HG02798 (cell line): ENCODE measurements at regions not wholly inside any gene's neighbourhood (a gene's known extent, or its start where the extent isn't known, plus 50 kb on each side); places are given as distances from the start of the nearest gene placed in this dataset.
A peak's percentile ranks its signal among the peaks of the same experiment; 100 is the strongest.
"Not testable (repeated sequence)": the region's sequence is repeated elsewhere in the genome, so short reads cannot be mapped to it uniquely, and the experiment has no call there.

Experiments used
- ATAC-seq: cut with Tn5 transposase; IDR thresholded peaks from one replicate; pipeline ENCODE4 v1.9.1; 2021; ENCODE audit warnings: mild to moderate bottlenecking; ENCODE audit not compliant: unreplicated experiment, poor library complexity

GRCh38 chr1:79912813-79913212 is 906.3 kb upstream of the ADGRL4 start:
- no peak for ATAC-seq

GRCh38 chr1:79903321-79903720 is 896.8 kb upstream of the ADGRL4 start:
- no peak for ATAC-seq

DNA sequence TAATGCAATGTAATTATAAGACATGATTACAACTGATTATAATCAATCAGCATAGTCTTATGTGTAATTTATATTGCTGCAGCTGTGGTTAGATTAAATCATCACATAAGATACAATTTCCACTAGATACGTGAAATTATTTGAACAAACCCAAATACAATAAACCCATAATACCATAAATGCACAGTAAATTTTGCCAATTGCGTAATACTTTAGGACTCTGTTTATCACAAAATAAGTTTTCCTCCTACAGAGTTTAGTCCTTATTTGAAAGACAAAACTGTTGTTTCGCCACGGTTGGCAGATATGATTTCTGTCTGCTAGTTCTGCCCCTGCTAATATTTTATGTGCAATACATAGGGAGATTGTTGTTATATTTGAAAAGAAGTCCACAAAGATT is 895.9 kb upstream of the ADGRL4 start:
- no peak for ATAC-seq

DNA sequence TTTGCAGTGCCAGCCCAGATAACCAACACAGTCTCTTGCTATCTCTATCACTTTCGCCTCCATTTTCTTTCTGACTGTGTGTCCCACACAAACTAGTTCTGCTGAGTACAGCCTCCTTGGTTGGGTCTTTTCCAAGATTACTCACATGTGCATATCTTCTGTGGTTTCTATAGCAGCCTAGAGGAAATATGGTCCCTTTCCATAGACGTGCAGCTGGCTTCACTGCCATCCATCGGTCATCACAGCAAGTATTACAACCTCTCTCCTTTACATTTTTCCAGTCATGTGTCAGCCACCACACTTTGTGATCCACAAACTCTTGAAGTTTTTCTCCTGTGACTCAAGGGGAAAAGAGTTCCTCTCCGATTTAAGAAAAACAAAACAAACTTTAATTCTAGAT is 893.4 kb upstream of the ADGRL4 start:
- ATAC-seq = no peak

GRCh38 chr1:79896140-79896539 is 889.6 kb upstream of the ADGRL4 start:
- no peak for ATAC-seq

- ATAC-seq = no peak
Measured at GRCh38 chr1:79895573-79895972, 889.0 kb upstream of the ADGRL4 start.

GRCh38 chr1:79894129-79894528 is 887.6 kb upstream of the ADGRL4 start:
- ATAC-seq = not testable (repeated sequence)

- ATAC-seq = no peak
Measured at GRCh38 chr1:79887059-79887458, 880.5 kb upstream of the ADGRL4 start.

DNA sequence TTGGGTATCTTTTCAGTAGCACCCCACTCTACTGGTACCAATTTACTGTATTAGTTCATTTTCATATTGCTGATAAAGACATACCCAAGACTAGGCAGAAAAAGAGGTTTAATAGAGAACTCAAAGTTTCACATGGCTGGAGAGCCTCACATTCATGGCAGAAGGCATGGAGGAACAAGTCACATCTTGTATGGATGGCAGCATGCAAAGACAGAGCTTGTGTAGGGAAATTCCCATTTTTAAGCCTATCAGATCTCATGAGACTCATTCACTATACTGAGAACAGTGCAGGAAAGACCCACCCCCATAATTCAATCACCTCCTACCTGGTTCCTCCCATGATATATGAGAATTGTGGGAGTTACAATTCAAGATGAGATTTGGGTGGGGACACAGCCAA is 878.6 kb upstream of the ADGRL4 start:
- ATAC-seq = no peak

DNA sequence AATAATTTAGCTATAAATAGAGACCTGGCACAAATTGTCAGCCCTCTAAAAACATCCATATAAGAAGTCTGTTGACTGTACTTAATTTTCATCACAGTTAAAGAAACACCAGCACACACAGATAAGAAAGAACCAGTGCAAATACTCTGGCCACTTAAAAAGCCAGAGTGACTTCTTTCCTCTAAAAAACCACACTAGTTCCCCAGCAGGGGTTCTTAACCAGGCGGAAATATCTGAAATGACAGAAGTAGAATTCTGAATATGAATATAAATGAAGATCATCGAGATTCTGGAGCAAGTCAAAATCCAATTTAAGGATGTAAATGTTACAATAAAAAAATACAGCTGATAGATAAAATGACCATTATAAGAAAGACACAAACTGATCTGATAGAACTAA is 870.6 kb upstream of the ADGRL4 start:
- ATAC-seq = no peak

- no peak for ATAC-seq
Measured at GRCh38 chr1:79875187-79875586, 868.7 kb upstream of the ADGRL4 start.

DNA sequence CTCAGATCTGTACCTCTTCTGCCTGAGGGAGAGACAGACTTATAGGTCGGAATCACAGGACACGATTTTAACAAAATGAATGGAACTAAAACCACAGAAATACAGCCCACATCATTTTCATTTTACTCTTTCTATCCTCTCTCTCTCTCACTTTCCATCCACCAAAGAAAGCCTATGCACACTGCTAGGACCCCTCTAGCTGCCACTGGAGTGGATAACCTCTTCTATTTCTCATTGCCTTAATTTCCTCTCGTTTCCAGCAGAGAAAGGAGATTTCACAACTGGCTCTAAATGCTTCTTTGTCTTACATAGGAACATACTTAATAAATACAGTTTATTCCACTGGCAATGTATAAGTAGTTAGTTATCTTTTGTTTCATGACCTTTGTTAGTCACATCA is 867.8 kb upstream of the ADGRL4 start:
- ATAC-seq = no peak

GRCh38 chr1:79859212-79859948 is 852.9 kb upstream of the ADGRL4 start:
- ATAC-seq = no peak

- ATAC-seq = peak; percentile 56
Measured at GRCh38 chr1:79852004-79852403, 845.5 kb upstream of the ADGRL4 start.

- ATAC-seq = no peak
Measured at GRCh38 chr1:79849388-79849787, 842.9 kb upstream of the ADGRL4 start.

DNA sequence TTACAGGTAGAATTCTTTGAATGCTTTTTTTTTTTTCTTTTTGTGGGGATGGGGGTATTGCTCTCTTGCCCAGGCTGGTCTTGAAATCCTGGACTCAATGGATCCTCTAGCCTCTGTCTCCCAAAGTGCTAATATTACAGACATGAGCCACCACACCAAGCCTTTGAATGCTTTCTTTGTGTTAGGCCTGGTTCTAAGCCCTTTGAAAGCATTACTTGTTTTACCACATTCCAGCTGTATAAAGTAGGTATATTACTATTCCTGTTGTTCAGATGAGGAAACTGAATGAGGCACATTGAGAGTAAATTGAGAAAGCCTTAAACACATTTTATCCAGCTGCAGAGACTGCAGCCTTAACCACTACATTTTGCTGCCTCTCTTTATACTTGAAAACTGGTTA is 841.8 kb upstream of the ADGRL4 start:
- no peak for ATAC-seq

GRCh38 chr1:79847700-79848099 is 841.2 kb upstream of the ADGRL4 start:
- no peak for ATAC-seq

- ATAC-seq = no peak
Measured at GRCh38 chr1:79845936-79846335, 839.4 kb upstream of the ADGRL4 start.

DNA sequence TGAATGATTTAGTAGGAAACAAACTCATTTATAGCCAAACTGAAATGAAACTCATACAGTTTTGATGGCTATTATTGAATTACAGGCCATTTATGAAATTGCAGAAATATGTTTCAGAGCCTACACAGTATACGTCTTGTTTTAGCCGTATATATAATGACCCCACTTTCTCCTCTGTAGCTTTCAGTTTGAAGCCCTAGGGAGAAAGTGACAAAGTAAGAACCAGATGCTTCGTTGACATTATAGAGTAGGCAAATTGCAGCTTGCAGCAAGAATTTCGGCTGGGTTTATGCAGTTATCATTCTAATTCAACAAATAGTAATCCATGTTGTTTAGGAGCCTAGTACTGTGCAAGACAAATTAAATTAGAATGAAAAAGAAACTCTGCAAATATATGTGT is 836.3 kb upstream of the ADGRL4 start:
- no peak for ATAC-seq

DNA sequence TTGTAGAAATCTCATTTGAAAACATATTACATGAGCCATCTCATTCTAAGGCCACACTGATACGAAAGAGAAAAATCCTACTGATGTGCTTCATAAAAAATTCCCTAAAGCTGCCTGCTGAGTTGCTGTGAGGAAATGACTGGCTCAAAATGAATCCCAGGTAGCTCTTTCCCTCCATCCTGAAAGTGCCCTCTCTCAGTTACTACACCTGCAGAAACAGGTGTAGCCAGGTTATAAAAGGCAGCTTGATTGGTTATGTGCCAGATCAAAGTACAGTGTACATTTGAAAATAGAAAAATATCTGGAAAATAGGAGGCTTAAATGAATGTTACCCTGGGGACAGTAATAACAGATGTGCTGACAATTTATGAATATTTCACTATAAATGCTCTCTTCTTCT is 833.4 kb upstream of the ADGRL4 start:
- ATAC-seq = no peak

GRCh38 chr1:79827446-79827845 is 820.9 kb upstream of the ADGRL4 start:
- no peak for ATAC-seq

DNA sequence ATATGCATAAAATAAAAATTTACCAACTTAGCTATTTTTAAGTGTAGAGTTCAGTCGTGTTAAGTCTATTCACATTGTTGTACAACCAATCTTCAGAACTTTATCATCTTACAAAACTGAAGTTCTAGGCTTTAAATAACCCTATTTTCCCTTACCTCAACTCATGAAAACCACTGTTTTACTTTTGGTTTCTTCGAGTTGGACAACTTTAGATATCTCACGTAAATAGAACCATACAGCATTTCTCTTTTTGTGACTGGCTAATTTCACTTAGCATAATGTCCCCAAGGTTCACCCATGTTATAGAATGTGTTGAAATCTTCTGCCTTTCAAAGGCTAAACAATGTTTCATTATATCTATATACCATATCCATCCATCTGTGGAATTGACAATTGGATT is 819.0 kb upstream of the ADGRL4 start:
- no peak for ATAC-seq

DNA sequence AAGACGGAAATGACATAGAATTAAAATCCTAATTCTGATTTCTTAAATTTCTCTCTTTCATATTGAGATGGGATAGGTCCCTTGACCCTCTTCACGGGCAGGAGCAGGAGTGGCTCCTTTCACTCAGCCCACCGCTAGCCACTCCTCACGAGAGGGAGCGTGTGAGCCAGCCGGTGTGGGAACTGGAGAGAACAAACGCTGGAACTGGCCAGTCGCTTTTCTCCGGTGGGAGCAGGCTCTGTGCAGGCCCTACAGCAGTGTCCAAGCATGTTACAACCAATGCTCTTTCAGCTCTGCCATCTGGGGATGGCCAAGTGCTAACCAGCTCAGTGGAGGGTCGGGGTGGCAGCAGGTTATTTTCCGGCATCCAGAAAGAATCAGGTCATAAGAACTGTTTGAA is 815.5 kb upstream of the ADGRL4 start:
- ATAC-seq = no peak
